Activated B cell treated with CpG ODN at 0.5 μM for 24 hours (primary cell): ENCODE measurements at regions not wholly inside any gene's neighbourhood (a gene's known extent, or its start where the extent isn't known, plus 50 kb on each side); places are given as distances from the start of the nearest gene placed in this dataset.

ENCODE experiments used
- ATAC-seq: fragments of 200-7000 bp; cut with Tn5 transposase; one replicate; pipeline ENCODE4 v1.10.0; 2021; ENCODE audit warnings: low read depth, mild to moderate bottlenecking, moderate library complexity
- CTCF ChIA-PET: fragments of 350-600 bp; sonication (Branson Sonifier 250); formaldehyde crosslinking; loops from one replicate; lab custom pipeline; 2021; ENCODE audit warnings: antibody characterized with exemption; lab: Charles Lee
- POLR2A ChIA-PET: fragments of 350-600 bp; sonication (Branson Sonifier 250); formaldehyde crosslinking; loops from one replicate; lab custom pipeline; 2021; ENCODE audit warnings: antibody characterized with exemption; lab: Charles Lee
- DNase-seq: peaks from one replicate; pipeline ENCODE4 v3.0.0; 2022
- H3K27ac Mint-ChIP-seq: one replicate; pipeline ENCODE4 v1.8.0; 2020; ENCODE audit warnings: mixed read lengths
- H3K27me3 Mint-ChIP-seq: one replicate; pipeline ENCODE4 v1.8.0; 2021; ENCODE audit warnings: mixed read lengths
- H3K36me3 Mint-ChIP-seq: one replicate; pipeline ENCODE4 v1.8.0; 2021; ENCODE audit warnings: low read depth, mixed read lengths
- H3K4me1 Mint-ChIP-seq: one replicate; pipeline ENCODE4 v1.8.0; 2021; ENCODE audit warnings: mixed read lengths
- H3K4me3 Mint-ChIP-seq: one replicate; pipeline ENCODE4 v1.8.0; 2020; ENCODE audit warnings: mild to moderate bottlenecking, mixed read lengths
- H3K9me3 Mint-ChIP-seq: one replicate; pipeline ENCODE4 v1.8.0; 2020; ENCODE audit warnings: mixed read lengths
- intact Hi-C: fragments of 100-400 bp; cut with micrococcal nuclease; formaldehyde crosslinking; loops from one replicate; pipeline ENCODE4 v1.15.1; 2024
- TF ChIP-seq, protein P1 (sequence below): fragments of 200-600 bp; IDR thresholded peaks from one replicate; pipeline ENCODE4 v1.8.0; 2022; ENCODE audit warnings: antibody characterized with exemption, mild to moderate bottlenecking

- no peak for DNase-seq
- no peaks in the 10 kb centered on the region for H3K9me3 Mint-ChIP-seq
- H3K27ac Mint-ChIP-seq = no peak overlapping the region
- CTCF ChIA-PET = no interaction called here
- TF ChIP-seq, protein P1, sequence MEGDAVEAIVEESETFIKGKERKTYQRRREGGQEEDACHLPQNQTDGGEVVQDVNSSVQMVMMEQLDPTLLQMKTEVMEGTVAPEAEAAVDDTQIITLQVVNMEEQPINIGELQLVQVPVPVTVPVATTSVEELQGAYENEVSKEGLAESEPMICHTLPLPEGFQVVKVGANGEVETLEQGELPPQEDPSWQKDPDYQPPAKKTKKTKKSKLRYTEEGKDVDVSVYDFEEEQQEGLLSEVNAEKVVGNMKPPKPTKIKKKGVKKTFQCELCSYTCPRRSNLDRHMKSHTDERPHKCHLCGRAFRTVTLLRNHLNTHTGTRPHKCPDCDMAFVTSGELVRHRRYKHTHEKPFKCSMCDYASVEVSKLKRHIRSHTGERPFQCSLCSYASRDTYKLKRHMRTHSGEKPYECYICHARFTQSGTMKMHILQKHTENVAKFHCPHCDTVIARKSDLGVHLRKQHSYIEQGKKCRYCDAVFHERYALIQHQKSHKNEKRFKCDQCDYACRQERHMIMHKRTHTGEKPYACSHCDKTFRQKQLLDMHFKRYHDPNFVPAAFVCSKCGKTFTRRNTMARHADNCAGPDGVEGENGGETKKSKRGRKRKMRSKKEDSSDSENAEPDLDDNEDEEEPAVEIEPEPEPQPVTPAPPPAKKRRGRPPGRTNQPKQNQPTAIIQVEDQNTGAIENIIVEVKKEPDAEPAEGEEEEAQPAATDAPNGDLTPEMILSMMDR = no peak
- no peaks in the 10 kb centered on the region for H3K36me3 Mint-ChIP-seq
- intact Hi-C loops = loop anchor here (1.0 kb wide), 1 partner anchor 16 kb away; no protein-coding TSS in a partner anchor
- H3K27me3 Mint-ChIP-seq = peaks cover 2% of the 10 kb centered on the region
- H3K4me1 Mint-ChIP-seq = peaks cover 4% of the 10 kb centered on the region
- ATAC-seq = peak; percentile 54
- H3K4me3 Mint-ChIP-seq = no peak overlapping the region
- POLR2A ChIA-PET = no interaction called here
These were observed 151.8 kb upstream of the HEY2 start for GRCh38 chr6:125597411-125598253.

DNA sequence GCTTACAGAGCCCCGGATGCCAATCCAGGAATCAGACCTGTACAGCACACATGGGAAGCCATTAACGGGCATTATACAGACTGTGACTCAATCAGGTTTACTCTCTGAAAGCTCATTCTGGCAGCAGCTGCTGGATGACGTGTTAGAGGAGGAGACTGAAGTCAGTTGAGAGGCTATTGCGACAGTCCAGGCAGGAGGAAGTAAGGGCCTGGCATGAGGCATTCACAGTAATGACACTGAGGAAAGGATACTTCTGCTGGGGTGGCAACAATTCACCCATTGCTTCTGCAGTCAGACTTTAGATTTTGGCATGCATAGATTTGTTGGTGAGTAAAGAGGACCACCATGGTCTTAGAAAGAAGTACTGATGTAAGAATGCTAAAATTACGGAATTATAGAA, 151.0 kb upstream of the HEY2 start:
- no peak for DNase-seq
- H3K36me3 Mint-ChIP-seq = no peaks in the 10 kb centered on the region
- H3K27me3 Mint-ChIP-seq = peaks cover under 1% of the 10 kb centered on the region
- H3K27ac Mint-ChIP-seq = no peak overlapping the region
- POLR2A ChIA-PET = no interaction called here
- H3K9me3 Mint-ChIP-seq = no peaks in the 10 kb centered on the region
- intact Hi-C loops = no loop called here
- ATAC-seq = no peak
- TF ChIP-seq, protein P1 = no peak
- H3K4me3 Mint-ChIP-seq = no peak overlapping the region
- peaks cover 4% of the 10 kb centered on the region for H3K4me1 Mint-ChIP-seq
- CTCF ChIA-PET = no interaction called here

GRCh38 chr6:125604257-125604656, 145.2 kb upstream of the HEY2 start:
- no peak overlapping the region for H3K4me3 Mint-ChIP-seq
- ChIA-PET POLR2A (no interaction called here), CTCF (no interaction called here)
- no peaks in the 10 kb centered on the region for H3K4me1 Mint-ChIP-seq
- H3K36me3 Mint-ChIP-seq = no peaks in the 10 kb centered on the region
- H3K27me3 Mint-ChIP-seq = no peaks in the 10 kb centered on the region
- DNase-seq (no peak), ATAC-seq (no peak)
- H3K9me3 Mint-ChIP-seq = no peaks in the 10 kb centered on the region
- intact Hi-C loops = no loop called here
- no peak overlapping the region for H3K27ac Mint-ChIP-seq
- TF ChIP-seq, protein P1 = no peak

- Mint-ChIP-seq H3K9me3 (no peaks in the 10 kb centered on the region), H3K4me1 (no peaks in the 10 kb centered on the region), H3K4me3 (no peak overlapping the region), H3K27ac (no peak overlapping the region), H3K27me3 (peaks cover 8% of the 10 kb centered on the region), H3K36me3 (no peaks in the 10 kb centered on the region)
- intact Hi-C loops = no loop called here
- TF ChIP-seq, protein P1 = no peak
- no peak for DNase-seq
- ChIA-PET CTCF (no interaction called here), POLR2A (no interaction called here)
- no peak for ATAC-seq
These were observed 137.7 kb upstream of the HEY2 start for GRCh38 chr6:125611573-125612344.

DNA sequence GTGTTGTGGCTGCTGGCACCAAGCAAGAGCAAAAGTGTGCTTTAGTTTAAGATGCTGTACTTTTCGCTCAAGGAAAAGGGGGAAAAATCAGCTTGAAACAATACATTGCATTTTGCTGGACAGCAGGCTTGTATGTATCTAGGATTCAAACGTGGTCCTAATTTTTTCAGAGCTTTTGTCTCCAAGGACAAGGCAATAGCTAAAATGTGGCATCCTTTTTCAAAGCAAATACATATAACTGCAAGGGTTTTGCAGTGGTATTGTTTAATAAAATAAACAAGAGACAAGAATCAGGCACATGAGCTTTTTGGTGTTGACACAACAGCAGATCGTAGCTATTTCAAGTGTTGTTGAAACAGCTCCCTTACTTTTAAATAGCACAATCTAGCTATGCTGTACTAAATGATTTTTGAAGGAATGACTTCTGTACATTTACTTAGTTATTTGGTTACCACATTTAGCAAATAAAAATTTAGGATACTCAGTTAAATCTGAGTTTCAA, 137.0 kb upstream of the HEY2 start:
- CTCF ChIA-PET = no interaction called here
- TF ChIP-seq, protein P1 = no peak

More for the DNA sequence above, 137.0 kb upstream of the HEY2 start:
- ATAC-seq (no peak), DNase-seq (no peak)
- no peaks in the 10 kb centered on the region for H3K4me1 Mint-ChIP-seq
- POLR2A ChIA-PET = no interaction called here
- H3K36me3 Mint-ChIP-seq = no peaks in the 10 kb centered on the region
- H3K4me3 Mint-ChIP-seq = no peak overlapping the region
- peaks cover 8% of the 10 kb centered on the region for H3K27me3 Mint-ChIP-seq
- H3K27ac Mint-ChIP-seq = no peak overlapping the region
- intact Hi-C loops = no loop called here
- H3K9me3 Mint-ChIP-seq = no peaks in the 10 kb centered on the region
